Osteoblast (primary cell): ENCODE measurements at regions not wholly inside any gene's neighbourhood (a gene's known extent, or its start where the extent isn't known, plus 50 kb on each side); places are given as distances from the start of the nearest gene placed in this dataset.
"Not testable (repeated sequence)": the region's sequence is repeated elsewhere in the genome, so short reads cannot be mapped to it uniquely, and the experiment has no call there.

Experiments
- DNase-seq: peaks from one replicate; pipeline ENCODE4 v3.0.0; 2011; ENCODE audit warnings: low spot score, mixed read lengths; ENCODE audit not compliant: insufficient read length; ENCODE audit errors: missing footprints
- H2AFZ ChIP-seq: 2 replicates; pipeline ENCODE4 v1.6.0; 2011; ENCODE audit warnings: mild to moderate bottlenecking, low read length
- H3K27ac ChIP-seq: 2 replicates; pipeline ENCODE4 v1.5.1; 2011; ENCODE audit warnings: mild to moderate bottlenecking, low read depth, low read length, moderate library complexity
- H3K27me3 ChIP-seq: 2 replicates; pipeline ENCODE4 v1.6.0; 2012; ENCODE audit warnings: mild to moderate bottlenecking, control low read depth, inconsistent platforms, low read length, moderate library complexity; ENCODE audit not compliant: insufficient read depth
- H3K36me3 ChIP-seq: 2 replicates; pipeline ENCODE4 v1.5.1; 2011; ENCODE audit warnings: mild to moderate bottlenecking, low read length, control low read depth, moderate library complexity; ENCODE audit not compliant: insufficient read depth
- H3K4me1 ChIP-seq: 2 replicates; pipeline ENCODE4 v1.5.1; 2011; ENCODE audit warnings: mild to moderate bottlenecking, low read length, control low read depth, moderate library complexity; ENCODE audit not compliant: insufficient read depth
- H3K4me2 ChIP-seq: 2 replicates; pipeline ENCODE4 v1.6.0; 2011; ENCODE audit warnings: mild to moderate bottlenecking, low read length; ENCODE audit not compliant: insufficient read depth
- H3K4me3 ChIP-seq: fragments of 200-600 bp; sonication (generic); 3 replicates; pipeline ENCODE4 v1.5.1; 2012; ENCODE audit warnings: mild to moderate bottlenecking, low read length, inconsistent platforms; ENCODE audit not compliant: insufficient read depth
- H3K79me2 ChIP-seq: 2 replicates; pipeline ENCODE4 v1.6.0; 2012; ENCODE audit warnings: mild to moderate bottlenecking, low read length, control low read depth, inconsistent platforms; ENCODE audit not compliant: insufficient read depth
- H3K9me3 ChIP-seq: 2 replicates; pipeline ENCODE4 v1.5.1; 2011; ENCODE audit warnings: low read depth, low read length, control low read depth
- H4K20me1 ChIP-seq: 2 replicates; pipeline ENCODE4 v1.6.0; 2012; ENCODE audit warnings: mild to moderate bottlenecking, low read length, control low read depth; ENCODE audit not compliant: insufficient read depth
- TF ChIP-seq, protein P1 (sequence below): IDR thresholded peaks from 2 replicates; pipeline ENCODE4 v1.5.1; 2011; ENCODE audit warnings: mild to moderate bottlenecking, low read depth, low read length, moderate library complexity; ENCODE audit errors: extremely low read depth

DNA sequence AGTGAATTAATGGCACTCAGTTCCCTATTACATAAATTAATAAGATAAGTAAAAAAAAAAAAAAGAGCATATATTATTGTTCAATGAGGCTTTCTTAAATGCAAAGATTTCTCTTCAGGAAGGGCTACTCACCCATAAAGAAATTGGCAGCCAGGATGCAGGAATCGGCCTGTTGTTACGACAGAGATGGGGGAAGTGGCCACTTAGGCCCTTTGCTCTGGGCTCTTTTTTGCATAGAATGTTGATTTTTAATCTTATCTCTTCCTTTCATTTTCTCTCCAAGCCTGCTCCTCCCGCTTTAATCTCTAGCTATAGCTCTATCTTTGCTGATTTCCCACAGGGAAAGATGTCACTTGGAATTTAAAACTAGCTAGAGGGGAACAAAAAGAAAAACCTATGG lies 391.8 kb upstream of the CRIM1 start:
- no peak overlapping the region for H3K4me2 ChIP-seq
- no peaks in the 10 kb centered on the region for H3K9me3 ChIP-seq
- H3K36me3 ChIP-seq: no peaks in the 10 kb centered on the region
- TF ChIP-seq, protein P1, sequence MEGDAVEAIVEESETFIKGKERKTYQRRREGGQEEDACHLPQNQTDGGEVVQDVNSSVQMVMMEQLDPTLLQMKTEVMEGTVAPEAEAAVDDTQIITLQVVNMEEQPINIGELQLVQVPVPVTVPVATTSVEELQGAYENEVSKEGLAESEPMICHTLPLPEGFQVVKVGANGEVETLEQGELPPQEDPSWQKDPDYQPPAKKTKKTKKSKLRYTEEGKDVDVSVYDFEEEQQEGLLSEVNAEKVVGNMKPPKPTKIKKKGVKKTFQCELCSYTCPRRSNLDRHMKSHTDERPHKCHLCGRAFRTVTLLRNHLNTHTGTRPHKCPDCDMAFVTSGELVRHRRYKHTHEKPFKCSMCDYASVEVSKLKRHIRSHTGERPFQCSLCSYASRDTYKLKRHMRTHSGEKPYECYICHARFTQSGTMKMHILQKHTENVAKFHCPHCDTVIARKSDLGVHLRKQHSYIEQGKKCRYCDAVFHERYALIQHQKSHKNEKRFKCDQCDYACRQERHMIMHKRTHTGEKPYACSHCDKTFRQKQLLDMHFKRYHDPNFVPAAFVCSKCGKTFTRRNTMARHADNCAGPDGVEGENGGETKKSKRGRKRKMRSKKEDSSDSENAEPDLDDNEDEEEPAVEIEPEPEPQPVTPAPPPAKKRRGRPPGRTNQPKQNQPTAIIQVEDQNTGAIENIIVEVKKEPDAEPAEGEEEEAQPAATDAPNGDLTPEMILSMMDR: no peak
- no peak overlapping the region for H2AFZ ChIP-seq
- DNase-seq: no peak
- no peak overlapping the region for H3K27ac ChIP-seq
- H3K4me1 ChIP-seq: no peaks in the 10 kb centered on the region
- no peak overlapping the region for H3K4me3 ChIP-seq
- no peaks in the 10 kb centered on the region for H4K20me1 ChIP-seq
- no peaks in the 10 kb centered on the region for H3K27me3 ChIP-seq
- no peaks in the 10 kb centered on the region for H3K79me2 ChIP-seq

DNA sequence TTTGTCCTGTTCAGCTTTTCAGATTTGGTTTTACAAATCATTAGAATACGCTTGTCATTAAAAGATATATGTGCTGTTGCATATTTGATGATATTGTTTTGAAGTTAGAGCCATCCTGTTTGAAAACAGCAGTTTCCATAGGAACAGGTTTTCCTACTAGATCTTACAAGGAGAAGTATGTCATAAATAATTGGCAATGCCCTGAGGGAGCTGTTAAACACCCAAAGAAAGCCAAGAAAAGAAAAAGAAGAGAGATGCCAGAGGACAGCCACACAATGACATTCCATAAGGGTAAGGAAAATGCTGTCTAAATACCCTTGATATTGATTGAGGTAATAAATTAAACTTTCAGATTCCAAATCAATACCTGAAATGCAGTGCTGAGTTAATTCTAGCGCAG lies 392.2 kb upstream of the CRIM1 start:
- TF ChIP-seq, protein P1: no peak
- H3K36me3 ChIP-seq: no peaks in the 10 kb centered on the region
- H2AFZ ChIP-seq: no peak overlapping the region
- no peak for DNase-seq
- no peak overlapping the region for H3K27ac ChIP-seq
- H3K4me1 ChIP-seq: no peaks in the 10 kb centered on the region
- no peaks in the 10 kb centered on the region for H3K27me3 ChIP-seq
- H3K4me2 ChIP-seq: no peak overlapping the region
- H3K4me3 ChIP-seq: no peak overlapping the region
- H3K79me2 ChIP-seq: no peaks in the 10 kb centered on the region
- H3K9me3 ChIP-seq: no peaks in the 10 kb centered on the region
- no peaks in the 10 kb centered on the region for H4K20me1 ChIP-seq

DNA sequence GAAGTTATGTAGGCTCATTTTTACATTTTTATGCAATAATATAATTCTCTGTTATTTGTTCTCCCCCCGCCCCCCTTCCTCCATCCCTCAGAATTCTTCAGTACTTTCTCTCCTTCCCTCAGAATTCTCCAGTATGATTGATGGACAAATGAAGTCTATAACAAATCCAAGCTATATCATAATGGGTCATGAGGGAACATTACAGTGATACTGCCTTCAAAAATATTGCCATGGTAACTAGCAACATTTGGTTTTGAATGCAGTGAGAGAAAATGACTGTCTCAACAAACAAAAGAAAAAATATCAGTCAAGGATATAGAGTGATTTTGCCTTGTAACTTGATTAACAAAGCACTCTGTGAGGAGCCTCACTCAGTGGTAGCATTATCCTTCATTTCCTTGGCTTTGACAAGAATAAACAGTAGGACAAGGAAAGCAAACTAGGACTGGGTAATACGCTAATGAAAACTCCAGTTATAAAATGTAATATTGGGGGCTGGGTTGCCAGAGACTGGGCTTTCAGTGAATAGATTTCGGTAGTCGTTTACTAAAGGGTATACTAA lies 392.9 kb upstream of the CRIM1 start:
- TF ChIP-seq, protein P1: no peak
- no peaks in the 10 kb centered on the region for H3K27me3 ChIP-seq
- DNase-seq: no peak
- H3K9me3 ChIP-seq: no peaks in the 10 kb centered on the region
- no peak overlapping the region for H3K4me3 ChIP-seq
- H3K27ac ChIP-seq: no peak overlapping the region
- no peaks in the 10 kb centered on the region for H4K20me1 ChIP-seq
- H3K79me2 ChIP-seq: no peaks in the 10 kb centered on the region
- no peak overlapping the region for H2AFZ ChIP-seq
- no peaks in the 10 kb centered on the region for H3K36me3 ChIP-seq
- no peaks in the 10 kb centered on the region for H3K4me1 ChIP-seq
- no peak overlapping the region for H3K4me2 ChIP-seq

DNA sequence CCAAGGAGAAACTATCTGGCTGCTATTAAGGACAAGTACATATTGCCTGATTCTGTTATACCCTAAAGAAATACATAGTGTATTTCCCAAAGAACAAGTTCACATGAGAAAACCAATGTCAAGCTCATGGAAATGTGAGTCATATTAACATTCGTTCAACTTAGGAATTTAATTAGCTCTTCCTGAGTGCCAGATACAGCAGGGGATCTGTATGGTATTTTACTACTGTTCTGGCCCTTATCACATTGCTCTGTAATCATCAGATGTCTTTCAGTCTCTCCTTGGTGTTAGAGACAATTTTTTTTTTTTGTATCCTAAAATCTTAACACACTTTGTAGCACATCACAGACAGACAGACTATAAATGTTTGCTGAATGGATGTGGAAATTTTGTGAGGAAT lies 395.0 kb upstream of the CRIM1 start:
- Histone ChIP-seq H3K4me2 (no peak overlapping the region), H3K36me3 (no peaks in the 10 kb centered on the region), H3K9me3 (no peaks in the 10 kb centered on the region), H2AFZ (no peak overlapping the region), H3K4me1 (no peaks in the 10 kb centered on the region), H3K4me3 (no peak overlapping the region), H4K20me1 (no peaks in the 10 kb centered on the region), H3K27me3 (no peaks in the 10 kb centered on the region), H3K79me2 (no peaks in the 10 kb centered on the region), H3K27ac (no peak overlapping the region)
- TF ChIP-seq, protein P1: no peak
- no peak for DNase-seq

DNA sequence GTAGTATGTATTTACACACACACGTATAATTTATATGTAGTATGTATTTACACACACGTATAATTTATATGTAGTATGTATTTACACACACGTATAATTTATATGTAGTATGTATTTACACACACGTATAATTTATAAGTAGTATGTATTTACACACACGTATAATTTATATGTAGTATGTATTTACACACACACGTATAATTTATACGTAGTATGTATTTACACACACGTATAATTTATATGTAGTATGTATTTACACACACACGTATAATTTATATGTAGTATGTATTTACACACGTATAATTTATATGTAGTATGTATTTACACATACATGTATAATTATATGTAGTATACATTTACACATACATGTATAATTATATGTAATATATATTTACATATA lies 398.5 kb upstream of the CRIM1 start:
- not testable (repeated sequence) for H3K9me3 ChIP-seq, H3K27ac ChIP-seq, H3K36me3 ChIP-seq, H3K4me1 ChIP-seq, H3K4me2 ChIP-seq, H3K79me2 ChIP-seq, H4K20me1 ChIP-seq, H3K27me3 ChIP-seq, H3K4me3 ChIP-seq, H2AFZ ChIP-seq, DNase-seq
